ENCODE measurements at regions not wholly inside any gene's neighbourhood (a gene's known extent, or its start where the extent isn't known, plus 50 kb on each side); places are given as distances from the start of the nearest gene placed in this dataset.

DNA sequence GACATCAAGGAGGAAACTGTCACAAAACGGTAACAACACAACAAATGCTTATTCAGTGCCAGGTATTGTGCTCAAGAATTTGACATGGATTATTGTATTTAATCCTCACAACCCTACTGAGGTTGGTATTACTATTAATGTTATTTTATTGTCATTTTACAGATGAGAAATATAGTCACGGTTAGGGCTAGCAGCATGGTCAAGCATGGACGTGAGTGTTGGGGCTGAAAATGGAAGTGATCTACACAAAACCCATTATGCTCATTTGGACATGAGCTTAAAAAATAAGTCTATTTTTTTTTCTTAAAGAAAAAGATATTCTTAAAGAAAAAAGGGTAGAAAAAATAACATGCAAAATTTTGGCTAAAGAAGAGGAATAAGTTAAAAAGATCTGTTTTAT is 141.3 kb upstream of the SOX2 start:
- ChIA-PET CTCF (interaction anchor here (0.9 kb wide), 1 partner anchor 9 kb away, joined by 6 read pairs; no protein-coding TSS in a partner anchor), POLR2A (no interaction called here)
- H3K4me3 ChIP-seq (ENCODE audit: low read depth, low read length), result no peak overlapping the region
- H3K9me3 ChIP-seq (ENCODE audit: control insufficient read depth, insufficient read depth, low read depth, low read length), result no peaks in the 10 kb centered on the region
- no peaks in the 10 kb centered on the region for H3K36me3 ChIP-seq (ENCODE audit: control insufficient read depth in 2 of 2, insufficient read depth in 1 of 2, low read length in 2 of 2)
- H3K4me1 ChIP-seq (ENCODE audit: control insufficient read depth, insufficient read depth, low read length), result no peaks in the 10 kb centered on the region
- TF ChIP-seq ZNF169 (tag by site-specific recombination; IDR thresholded peaks at IDR 0.05) (no peak), ZNF837 (tag by site-specific recombination; IDR thresholded peaks at IDR 0.05) (no peak), YY1 (tag by site-specific recombination; IDR thresholded peaks at IDR 0.05) (no peak), MYNN (tag by site-specific recombination; IDR thresholded peaks at IDR 0.05; ENCODE audit: borderline replicate concordance) (no peak), ZNF585B (tag by site-specific recombination; IDR thresholded peaks at IDR 0.05) (no peak), ZNF335 (tag by site-specific recombination; conservative IDR thresholded peaks at IDR 0.05) (no peak), SCRT2 (tag by site-specific recombination; IDR thresholded peaks at IDR 0.05) (no peak), ZNF48 (tag by site-specific recombination; IDR thresholded peaks at IDR 0.05) (no peak), ZNF610 (tag by site-specific recombination; IDR thresholded peaks at IDR 0.05; ENCODE audit: borderline replicate concordance) (no peak), ZNF768 (tag by site-specific recombination; IDR thresholded peaks at IDR 0.05) (no peak), PRDM1 (tag by site-specific recombination; IDR thresholded peaks at IDR 0.05) (no peak), ZNF184 (tag by site-specific recombination; IDR thresholded peaks at IDR 0.05) (no peak), ZNF843 (tag by site-specific recombination; IDR thresholded peaks at IDR 0.05) (no peak)
- TF ChIP-seq, protein P1, sequence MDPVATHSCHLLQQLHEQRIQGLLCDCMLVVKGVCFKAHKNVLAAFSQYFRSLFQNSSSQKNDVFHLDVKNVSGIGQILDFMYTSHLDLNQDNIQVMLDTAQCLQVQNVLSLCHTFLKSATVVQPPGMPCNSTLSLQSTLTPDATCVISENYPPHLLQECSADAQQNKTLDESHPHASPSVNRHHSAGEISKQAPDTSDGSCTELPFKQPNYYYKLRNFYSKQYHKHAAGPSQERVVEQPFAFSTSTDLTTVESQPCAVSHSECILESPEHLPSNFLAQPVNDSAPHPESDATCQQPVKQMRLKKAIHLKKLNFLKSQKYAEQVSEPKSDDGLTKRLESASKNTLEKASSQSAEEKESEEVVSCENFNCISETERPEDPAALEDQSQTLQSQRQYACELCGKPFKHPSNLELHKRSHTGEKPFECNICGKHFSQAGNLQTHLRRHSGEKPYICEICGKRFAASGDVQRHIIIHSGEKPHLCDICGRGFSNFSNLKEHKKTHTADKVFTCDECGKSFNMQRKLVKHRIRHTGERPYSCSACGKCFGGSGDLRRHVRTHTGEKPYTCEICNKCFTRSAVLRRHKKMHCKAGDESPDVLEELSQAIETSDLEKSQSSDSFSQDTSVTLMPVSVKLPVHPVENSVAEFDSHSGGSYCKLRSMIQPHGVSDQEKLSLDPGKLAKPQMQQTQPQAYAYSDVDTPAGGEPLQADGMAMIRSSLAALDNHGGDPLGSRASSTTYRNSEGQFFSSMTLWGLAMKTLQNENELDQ (tag by site-specific recombination; IDR thresholded peaks at IDR 0.05; ENCODE audit: low read depth), result no peak
- TF ChIP-seq, protein P2, sequence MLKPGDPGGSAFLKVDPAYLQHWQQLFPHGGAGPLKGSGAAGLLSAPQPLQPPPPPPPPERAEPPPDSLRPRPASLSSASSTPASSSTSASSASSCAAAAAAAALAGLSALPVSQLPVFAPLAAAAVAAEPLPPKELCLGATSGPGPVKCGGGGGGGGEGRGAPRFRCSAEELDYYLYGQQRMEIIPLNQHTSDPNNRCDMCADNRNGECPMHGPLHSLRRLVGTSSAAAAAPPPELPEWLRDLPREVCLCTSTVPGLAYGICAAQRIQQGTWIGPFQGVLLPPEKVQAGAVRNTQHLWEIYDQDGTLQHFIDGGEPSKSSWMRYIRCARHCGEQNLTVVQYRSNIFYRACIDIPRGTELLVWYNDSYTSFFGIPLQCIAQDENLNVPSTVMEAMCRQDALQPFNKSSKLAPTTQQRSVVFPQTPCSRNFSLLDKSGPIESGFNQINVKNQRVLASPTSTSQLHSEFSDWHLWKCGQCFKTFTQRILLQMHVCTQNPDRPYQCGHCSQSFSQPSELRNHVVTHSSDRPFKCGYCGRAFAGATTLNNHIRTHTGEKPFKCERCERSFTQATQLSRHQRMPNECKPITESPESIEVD (tag by site-specific recombination; IDR thresholded peaks at IDR 0.05), result no peak
- TF ChIP-seq, protein P3, sequence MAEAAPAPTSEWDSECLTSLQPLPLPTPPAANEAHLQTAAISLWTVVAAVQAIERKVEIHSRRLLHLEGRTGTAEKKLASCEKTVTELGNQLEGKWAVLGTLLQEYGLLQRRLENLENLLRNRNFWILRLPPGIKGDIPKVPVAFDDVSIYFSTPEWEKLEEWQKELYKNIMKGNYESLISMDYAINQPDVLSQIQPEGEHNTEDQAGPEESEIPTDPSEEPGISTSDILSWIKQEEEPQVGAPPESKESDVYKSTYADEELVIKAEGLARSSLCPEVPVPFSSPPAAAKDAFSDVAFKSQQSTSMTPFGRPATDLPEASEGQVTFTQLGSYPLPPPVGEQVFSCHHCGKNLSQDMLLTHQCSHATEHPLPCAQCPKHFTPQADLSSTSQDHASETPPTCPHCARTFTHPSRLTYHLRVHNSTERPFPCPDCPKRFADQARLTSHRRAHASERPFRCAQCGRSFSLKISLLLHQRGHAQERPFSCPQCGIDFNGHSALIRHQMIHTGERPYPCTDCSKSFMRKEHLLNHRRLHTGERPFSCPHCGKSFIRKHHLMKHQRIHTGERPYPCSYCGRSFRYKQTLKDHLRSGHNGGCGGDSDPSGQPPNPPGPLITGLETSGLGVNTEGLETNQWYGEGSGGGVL (tag by site-specific recombination; IDR thresholded peaks at IDR 0.05), result no peak
- TF ChIP-seq, protein P4, sequence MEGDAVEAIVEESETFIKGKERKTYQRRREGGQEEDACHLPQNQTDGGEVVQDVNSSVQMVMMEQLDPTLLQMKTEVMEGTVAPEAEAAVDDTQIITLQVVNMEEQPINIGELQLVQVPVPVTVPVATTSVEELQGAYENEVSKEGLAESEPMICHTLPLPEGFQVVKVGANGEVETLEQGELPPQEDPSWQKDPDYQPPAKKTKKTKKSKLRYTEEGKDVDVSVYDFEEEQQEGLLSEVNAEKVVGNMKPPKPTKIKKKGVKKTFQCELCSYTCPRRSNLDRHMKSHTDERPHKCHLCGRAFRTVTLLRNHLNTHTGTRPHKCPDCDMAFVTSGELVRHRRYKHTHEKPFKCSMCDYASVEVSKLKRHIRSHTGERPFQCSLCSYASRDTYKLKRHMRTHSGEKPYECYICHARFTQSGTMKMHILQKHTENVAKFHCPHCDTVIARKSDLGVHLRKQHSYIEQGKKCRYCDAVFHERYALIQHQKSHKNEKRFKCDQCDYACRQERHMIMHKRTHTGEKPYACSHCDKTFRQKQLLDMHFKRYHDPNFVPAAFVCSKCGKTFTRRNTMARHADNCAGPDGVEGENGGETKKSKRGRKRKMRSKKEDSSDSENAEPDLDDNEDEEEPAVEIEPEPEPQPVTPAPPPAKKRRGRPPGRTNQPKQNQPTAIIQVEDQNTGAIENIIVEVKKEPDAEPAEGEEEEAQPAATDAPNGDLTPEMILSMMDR (tag by site-specific recombination; IDR thresholded peaks at IDR 0.05), result no peak
- H3K27ac ChIP-seq (ENCODE audit: extremely low read depth, low read depth, low read length), result no peak overlapping the region

DNA sequence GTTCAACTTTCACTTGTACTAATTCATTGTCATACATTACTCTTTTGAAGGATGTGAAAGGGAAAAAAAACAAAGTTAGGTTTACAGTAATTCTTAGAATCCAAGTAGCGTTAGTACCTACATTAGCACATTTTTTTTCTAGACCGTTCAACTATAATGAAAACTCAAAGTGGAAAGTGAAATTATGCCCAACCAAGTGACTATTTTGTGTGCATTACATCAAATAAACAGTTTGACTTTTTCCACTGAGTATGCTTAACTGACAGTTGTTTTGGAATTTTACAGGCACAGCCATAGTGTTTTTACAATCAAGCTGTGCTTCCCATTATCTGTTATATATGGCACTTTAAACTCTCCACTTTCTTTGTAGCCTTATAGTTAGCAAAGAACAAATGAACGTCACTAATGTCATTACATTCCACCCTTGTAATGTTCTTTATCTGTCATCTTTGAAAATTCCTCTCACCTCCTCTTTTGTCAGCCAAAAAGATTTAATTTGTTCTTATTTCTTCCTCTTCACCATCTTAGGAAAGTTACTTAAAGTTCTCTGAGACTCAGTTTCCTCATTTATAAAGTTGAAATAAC is 142.3 kb upstream of the SOX2 start:
- ChIA-PET CTCF (no interaction called here), POLR2A (no interaction called here)
- Histone ChIP-seq H3K4me1 (ENCODE audit: control insufficient read depth, insufficient read depth, low read length) (no peaks in the 10 kb centered on the region), H3K27ac (ENCODE audit: extremely low read depth, low read depth, low read length) (no peak overlapping the region), H3K9me3 (ENCODE audit: control insufficient read depth, insufficient read depth, low read depth, low read length) (no peaks in the 10 kb centered on the region), H3K36me3 (ENCODE audit: control insufficient read depth in 2 of 2, insufficient read depth in 1 of 2, low read length in 2 of 2) (no peaks in the 10 kb centered on the region), H3K4me3 (ENCODE audit: low read depth, low read length) (no peak overlapping the region)
- TF ChIP-seq ZNF19 (tag by site-specific recombination; IDR thresholded peaks at IDR 0.05; ENCODE audit: low read depth), result no peak
- peak; percentile 54 for TF ChIP-seq PRDM1 (tag by site-specific recombination; IDR thresholded peaks at IDR 0.05)
- peak; percentile 65 for TF ChIP-seq FEZF1 (tag by site-specific recombination; IDR thresholded peaks at IDR 0.05)
- TF ChIP-seq, protein P2 (tag by site-specific recombination; IDR thresholded peaks at IDR 0.05), result peak; percentile 55; the same call in 1 of the 2 replicates

Data from HEK293 (cell line).